HUES64 (cell line): ENCODE measurements at regions not wholly inside any gene's neighbourhood (a gene's known extent, or its start where the extent isn't known, plus 50 kb on each side); places are given as distances from the start of the nearest gene placed in this dataset.
"Not testable (repeated sequence)": the region's sequence is repeated elsewhere in the genome, so short reads cannot be mapped to it uniquely, and the experiment has no call there.

ENCODE experiments used
- H3K27ac ChIP-seq: 2 replicates; pipeline ENCODE4 v1.7.0; 2013; ENCODE audit warnings: low read depth, low read length, inconsistent platforms
- H3K27me3 ChIP-seq: 2 replicates; pipeline ENCODE4 v1.6.1; 2013; ENCODE audit warnings: mild to moderate bottlenecking, low read length; ENCODE audit not compliant: insufficient read depth
- H3K36me3 ChIP-seq: 2 replicates; pipeline ENCODE4 v1.6.1; 2013; ENCODE audit warnings: mild to moderate bottlenecking, low read length; ENCODE audit not compliant: insufficient read depth
- H3K4me1 ChIP-seq: 2 replicates; pipeline ENCODE4 v1.6.1; 2013; ENCODE audit warnings: mild to moderate bottlenecking, low read length, moderate library complexity; ENCODE audit not compliant: insufficient read depth
- H3K4me3 ChIP-seq: 2 replicates; pipeline ENCODE4 v1.5.1; 2013; ENCODE audit warnings: mild to moderate bottlenecking, low read length, moderate library complexity
- H3K9ac ChIP-seq: 2 replicates; pipeline ENCODE4 v1.6.1; 2013; ENCODE audit warnings: mild to moderate bottlenecking, low read depth, low read length
- H3K9me3 ChIP-seq: 2 replicates; pipeline ENCODE4 v1.6.1; 2013; ENCODE audit warnings: low read depth, low read length; ENCODE audit not compliant: insufficient read depth
- WGBS: fragments of 150-250, 120-280 bp; methylation state at CpG from one replicate; pipeline ENCODE4 v1.1.7; 2013; ENCODE audit warnings: missing lambda C conversion rate; 5-methylcytosine and 5-hydroxymethylcytosine counted together

DNA sequence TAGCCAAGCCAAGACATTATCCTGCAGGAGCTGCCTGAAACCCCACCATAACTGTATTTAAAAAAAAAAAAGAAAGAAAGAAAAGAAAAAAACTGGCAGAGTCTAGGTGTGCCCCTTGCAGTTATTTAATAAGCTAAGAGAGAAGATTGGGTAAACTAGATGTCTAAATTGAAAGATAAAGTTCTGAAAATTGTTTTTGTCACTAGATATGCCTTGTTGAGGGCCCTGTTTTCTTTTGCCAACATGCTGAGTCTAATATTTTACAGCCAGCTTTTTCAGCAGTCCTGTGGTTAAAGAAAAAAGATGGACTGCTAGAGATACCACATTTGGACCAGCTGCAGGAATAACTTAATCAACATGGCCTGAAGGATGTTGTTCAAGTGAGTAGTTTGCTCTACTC is 116.3 kb upstream of the TCF21 start:
- Histone ChIP-seq H3K4me3 (no peak overlapping the region), H3K9ac (no peak overlapping the region), H3K27me3 (no peaks in the 10 kb centered on the region), H3K9me3 (no peaks in the 10 kb centered on the region), H3K27ac (no peak overlapping the region), H3K4me1 (peaks cover 3% of the 10 kb centered on the region; the same call in 1 of the 2 replicates), H3K36me3 (no peaks in the 10 kb centered on the region)

DNA sequence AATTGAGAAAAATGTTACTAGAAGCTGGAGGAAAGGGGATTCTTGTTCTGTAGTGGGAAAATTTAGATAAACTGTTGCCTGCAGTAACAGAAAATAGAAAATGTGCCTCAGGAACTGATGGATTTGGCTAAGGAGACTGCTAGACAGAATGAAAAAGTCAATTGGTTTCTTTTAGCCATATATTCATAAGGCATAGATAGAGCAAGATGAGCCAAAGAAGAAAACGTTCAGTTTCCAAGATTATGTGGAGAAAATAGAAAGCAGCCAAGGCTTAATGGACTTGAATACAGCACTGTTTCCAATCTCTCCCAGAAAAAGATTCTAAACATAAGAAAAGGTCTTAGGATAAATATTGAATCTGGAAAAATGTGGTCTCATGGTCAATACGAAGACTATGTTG is 115.1 kb upstream of the TCF21 start:
- 77% methylated on average over 2 of the region's 2 CpGs for WGBS
- no peaks in the 10 kb centered on the region for H3K36me3 ChIP-seq
- no peak overlapping the region for H3K9ac ChIP-seq
- no peaks in the 10 kb centered on the region for H3K9me3 ChIP-seq
- peaks cover 3% of the 10 kb centered on the region; the same call in 1 of the 2 replicates for H3K4me1 ChIP-seq
- no peak overlapping the region for H3K4me3 ChIP-seq
- no peaks in the 10 kb centered on the region for H3K27me3 ChIP-seq
- no peak overlapping the region for H3K27ac ChIP-seq

DNA sequence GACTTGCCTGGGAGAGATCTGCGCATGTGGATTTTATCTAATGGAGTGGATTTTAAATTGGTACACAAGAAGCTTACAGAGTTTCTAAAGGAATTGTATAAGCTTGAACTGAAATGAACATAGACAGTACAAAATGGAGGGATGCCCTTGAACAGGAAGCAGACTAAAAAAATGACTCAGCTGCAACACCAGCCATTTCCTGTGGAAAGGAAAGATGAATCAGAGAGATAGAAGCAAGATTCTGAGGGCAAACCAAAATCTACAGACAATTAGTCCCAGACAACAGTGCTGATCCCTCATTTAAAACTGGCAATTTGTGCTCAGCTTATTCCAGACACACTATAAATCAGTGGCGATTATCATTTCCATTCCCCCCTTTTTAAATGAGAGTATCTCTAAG is 114.6 kb upstream of the TCF21 start:
- 88% methylated on average over 2 of the region's 2 CpGs for WGBS
- Histone ChIP-seq H3K9ac (no peak overlapping the region), H3K27me3 (no peaks in the 10 kb centered on the region), H3K4me3 (no peak overlapping the region), H3K4me1 (peaks cover under 1% of the 10 kb centered on the region; the same call in 1 of the 2 replicates), H3K9me3 (no peaks in the 10 kb centered on the region), H3K27ac (no peak overlapping the region), H3K36me3 (no peaks in the 10 kb centered on the region)

DNA sequence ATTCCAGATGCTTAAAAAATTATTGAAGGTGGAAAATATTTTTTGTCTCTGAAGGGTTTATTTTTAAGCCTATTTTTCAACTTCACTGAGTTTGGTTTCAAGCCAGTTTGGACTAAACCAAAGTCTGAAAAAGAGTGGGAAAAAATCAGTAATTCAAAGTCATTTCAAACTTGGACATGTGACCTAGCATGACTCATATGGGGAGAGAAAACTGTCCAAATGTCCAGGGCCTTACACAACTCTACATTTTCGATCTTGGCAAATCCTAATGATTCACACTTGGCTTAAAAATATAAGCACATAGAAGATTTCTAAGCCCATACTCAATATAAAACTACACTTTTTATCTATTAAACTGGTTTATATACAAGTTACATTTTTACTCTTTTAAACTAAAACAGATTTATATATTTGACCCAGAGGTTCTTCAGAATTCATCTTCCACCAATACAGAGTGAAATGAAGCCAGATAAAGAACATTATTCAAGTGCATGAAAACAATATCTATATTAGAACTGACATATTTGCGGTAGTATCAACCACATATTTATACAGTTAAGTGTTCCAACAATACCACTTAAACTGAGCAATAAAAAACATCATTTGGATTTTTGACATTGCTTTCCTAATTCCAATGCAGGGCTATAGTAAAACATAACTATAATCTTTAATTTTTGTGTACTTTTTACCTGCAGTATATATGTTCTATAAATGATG is 110.3 kb upstream of the TCF21 start:
- no peaks in the 10 kb centered on the region for H3K4me1 ChIP-seq
- H3K4me3 ChIP-seq, result no peak overlapping the region
- whole genome bisulfite sequencing, result 94% methylated on average over 2 of the region's 2 CpGs
- no peaks in the 10 kb centered on the region for H3K9me3 ChIP-seq
- no peaks in the 10 kb centered on the region for H3K27me3 ChIP-seq
- H3K27ac ChIP-seq, result no peak overlapping the region
- H3K36me3 ChIP-seq, result no peaks in the 10 kb centered on the region
- no peak overlapping the region for H3K9ac ChIP-seq

GRCh38 chr6:133779916-133780695 is 108.8 kb upstream of the TCF21 start:
- H3K4me1 ChIP-seq, result no peaks in the 10 kb centered on the region
- WGBS, result 96% methylated on average over 2 of the region's 2 CpGs
- H3K36me3 ChIP-seq, result no peaks in the 10 kb centered on the region
- no peaks in the 10 kb centered on the region for H3K9me3 ChIP-seq
- no peak overlapping the region for H3K4me3 ChIP-seq
- no peak overlapping the region for H3K9ac ChIP-seq
- no peaks in the 10 kb centered on the region for H3K27me3 ChIP-seq
- H3K27ac ChIP-seq, result no peak overlapping the region

DNA sequence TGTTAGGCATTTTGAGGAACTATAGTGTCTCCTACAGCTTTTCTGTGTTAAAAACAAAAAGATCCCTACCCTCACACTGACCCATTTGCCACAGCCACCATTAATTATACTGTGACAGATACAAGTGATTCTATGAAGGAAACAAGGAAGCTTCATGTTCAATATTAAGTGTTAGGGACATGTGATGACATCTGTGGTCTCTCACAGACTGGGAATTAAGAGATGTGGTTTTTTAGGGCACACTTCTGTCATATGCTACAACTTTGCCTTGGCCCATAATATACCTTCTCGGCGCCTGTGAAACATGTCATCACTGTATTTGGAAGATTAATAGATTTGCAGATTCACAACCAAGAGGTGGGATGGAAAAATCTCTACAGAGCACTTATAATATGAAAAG is 102.9 kb upstream of the TCF21 start:
- H3K9ac ChIP-seq, result no peak overlapping the region
- no peaks in the 10 kb centered on the region for H3K9me3 ChIP-seq
- H3K27me3 ChIP-seq, result no peaks in the 10 kb centered on the region
- no peaks in the 10 kb centered on the region for H3K4me1 ChIP-seq
- no peak overlapping the region for H3K4me3 ChIP-seq
- H3K27ac ChIP-seq, result no peak overlapping the region
- WGBS, result 90% methylated on average over 2 of the region's 2 CpGs
- no peaks in the 10 kb centered on the region for H3K36me3 ChIP-seq

GRCh38 chr6:133787122-133787521 is 101.8 kb upstream of the TCF21 start:
- WGBS, result 87% methylated on average over 3 of the region's 3 CpGs
- H3K36me3 ChIP-seq, result no peaks in the 10 kb centered on the region
- H3K9ac ChIP-seq, result no peak overlapping the region

GRCh38 chr6:133787859-133788505 is 100.9 kb upstream of the TCF21 start:
- Histone ChIP-seq H3K9ac (no peak overlapping the region), H3K9me3 (no peaks in the 10 kb centered on the region), H3K4me3 (no peak overlapping the region), H3K4me1 (no peaks in the 10 kb centered on the region), H3K27ac (no peak overlapping the region), H3K36me3 (no peaks in the 10 kb centered on the region), H3K27me3 (no peaks in the 10 kb centered on the region)
- WGBS, result 98% methylated on average over 4 of the region's 4 CpGs

More at GRCh38 chr6:133787122-133787521, 101.8 kb upstream of the TCF21 start:
- no peaks in the 10 kb centered on the region for H3K27me3 ChIP-seq
- H3K9me3 ChIP-seq, result no peaks in the 10 kb centered on the region
- no peaks in the 10 kb centered on the region for H3K4me1 ChIP-seq
- no peak overlapping the region for H3K4me3 ChIP-seq
- no peak overlapping the region for H3K27ac ChIP-seq

DNA sequence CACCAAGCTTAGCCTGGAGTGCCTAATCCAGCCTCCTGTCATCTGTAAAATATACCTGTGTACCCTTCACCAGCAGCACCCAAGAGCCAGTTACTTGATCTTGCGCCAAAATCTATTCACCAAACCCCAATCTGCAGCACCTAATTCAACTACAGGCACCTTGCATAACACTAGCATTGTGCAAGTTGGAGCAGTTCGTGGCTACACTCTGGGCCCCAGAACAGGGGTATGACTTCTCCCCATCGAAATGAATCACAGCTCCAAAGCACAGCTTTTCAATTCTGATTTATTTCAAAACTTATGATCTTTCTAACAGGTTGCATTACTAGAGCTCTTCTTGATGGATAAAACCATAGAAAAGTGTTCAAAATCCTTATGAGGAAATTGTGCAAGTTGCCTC is 100.4 kb upstream of the TCF21 start:
- no peaks in the 10 kb centered on the region for H3K9me3 ChIP-seq
- WGBS, result 91% methylated on average over 3 of the region's 3 CpGs
- H3K36me3 ChIP-seq, result no peaks in the 10 kb centered on the region
- no peak overlapping the region for H3K4me3 ChIP-seq
- no peak overlapping the region for H3K27ac ChIP-seq
- H3K4me1 ChIP-seq, result no peaks in the 10 kb centered on the region
- no peaks in the 10 kb centered on the region for H3K27me3 ChIP-seq
- no peak overlapping the region for H3K9ac ChIP-seq

DNA sequence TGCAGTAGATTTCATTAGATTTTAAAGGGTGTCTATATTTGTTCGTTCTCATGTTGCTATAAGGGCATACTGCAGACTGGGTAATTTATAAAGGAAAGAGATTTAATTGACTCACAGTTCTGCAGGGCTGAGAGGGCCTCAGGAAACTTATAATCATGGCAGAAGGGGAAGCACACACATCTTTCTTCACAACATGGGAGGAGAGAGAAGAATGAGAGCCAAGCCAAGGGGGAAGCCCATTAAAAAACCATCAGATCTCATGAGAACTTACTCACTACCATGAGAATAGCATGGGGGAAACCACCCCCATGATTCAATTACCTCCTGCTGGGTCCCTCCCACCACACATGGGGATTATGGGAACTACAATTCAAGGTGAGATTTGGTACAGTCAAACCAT is 99.5 kb upstream of the TCF21 start:
- not testable (repeated sequence) for H3K36me3 ChIP-seq, H3K4me1 ChIP-seq, H3K4me3 ChIP-seq, H3K27me3 ChIP-seq, H3K27ac ChIP-seq, H3K9ac ChIP-seq, H3K9me3 ChIP-seq
- WGBS, result 98% methylated on average over 1 of the region's 1 CpG

- H3K27me3 ChIP-seq, H3K9me3 ChIP-seq, H3K27ac ChIP-seq, H3K36me3 ChIP-seq, H3K4me3 ChIP-seq, H3K4me1 ChIP-seq, H3K9ac ChIP-seq: not testable (repeated sequence)
These were observed 98.2 kb upstream of the TCF21 start for GRCh38 chr6:133790756-133791155.
